Brain microvascular endothelial cell (primary cell): ENCODE measurements at regions not wholly inside any gene's neighbourhood (a gene's known extent, or its start where the extent isn't known, plus 50 kb on each side); places are given as distances from the start of the nearest gene placed in this dataset.
"Not testable (repeated sequence)": the region's sequence is repeated elsewhere in the genome, so short reads cannot be mapped to it uniquely, and the experiment has no call there.

Experiments
- DNase-seq: peaks from one replicate; pipeline ENCODE4 v3.0.0-alpha.2; 2020
- H3K27ac ChIP-seq: fragments of 250-450 bp; sonication (Bioruptor Pico); 2 replicates; pipeline ENCODE4 v1.5.1; 2020; ENCODE audit warnings: mild to moderate bottlenecking, moderate library complexity
- H3K27me3 ChIP-seq: fragments of 250-450 bp; sonication (Bioruptor Pico); replicated peaks from 2 replicates; pipeline ENCODE4 v1.5.1; 2020; ENCODE audit warnings: mild to moderate bottlenecking
- H3K36me3 ChIP-seq: fragments of 250-450 bp; sonication (Bioruptor Pico); replicated peaks from 2 replicates; pipeline ENCODE4 v1.5.1; 2020; ENCODE audit warnings: mild to moderate bottlenecking
- H3K4me3 ChIP-seq: 2 replicates; pipeline ENCODE4 v1.5.1; 2011; ENCODE audit warnings: low read depth, mild to moderate bottlenecking, control low read depth, low read length, moderate library complexity
- in situ Hi-C: cut with HindIII; loops from 2 replicates; pipeline ENCODE4 v1.10.0; 2017; ENCODE audit warnings: low sequenced_read_pairs, low pct_ligation_motif_present
- TF ChIP-seq, protein P1 (sequence below): IDR thresholded peaks from 2 replicates; pipeline ENCODE4 v1.5.1; 2011; ENCODE audit warnings: low read depth, mild to moderate bottlenecking, moderate library complexity, low read length, control low read depth, inconsistent platforms; ENCODE audit errors: missing control alignments

GRCh38 chrX:729583-730409 lies 99.2 kb downstream of the SHOX start:
- Histone ChIP-seq H3K27ac (no peak overlapping the region), H3K4me3 (no peak overlapping the region), H3K36me3 (no peaks in the 10 kb centered on the region), H3K27me3 (no peaks in the 10 kb centered on the region)
- TF ChIP-seq, protein P1, sequence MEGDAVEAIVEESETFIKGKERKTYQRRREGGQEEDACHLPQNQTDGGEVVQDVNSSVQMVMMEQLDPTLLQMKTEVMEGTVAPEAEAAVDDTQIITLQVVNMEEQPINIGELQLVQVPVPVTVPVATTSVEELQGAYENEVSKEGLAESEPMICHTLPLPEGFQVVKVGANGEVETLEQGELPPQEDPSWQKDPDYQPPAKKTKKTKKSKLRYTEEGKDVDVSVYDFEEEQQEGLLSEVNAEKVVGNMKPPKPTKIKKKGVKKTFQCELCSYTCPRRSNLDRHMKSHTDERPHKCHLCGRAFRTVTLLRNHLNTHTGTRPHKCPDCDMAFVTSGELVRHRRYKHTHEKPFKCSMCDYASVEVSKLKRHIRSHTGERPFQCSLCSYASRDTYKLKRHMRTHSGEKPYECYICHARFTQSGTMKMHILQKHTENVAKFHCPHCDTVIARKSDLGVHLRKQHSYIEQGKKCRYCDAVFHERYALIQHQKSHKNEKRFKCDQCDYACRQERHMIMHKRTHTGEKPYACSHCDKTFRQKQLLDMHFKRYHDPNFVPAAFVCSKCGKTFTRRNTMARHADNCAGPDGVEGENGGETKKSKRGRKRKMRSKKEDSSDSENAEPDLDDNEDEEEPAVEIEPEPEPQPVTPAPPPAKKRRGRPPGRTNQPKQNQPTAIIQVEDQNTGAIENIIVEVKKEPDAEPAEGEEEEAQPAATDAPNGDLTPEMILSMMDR: no peak
- DNase-seq: no peak
- in situ Hi-C loops: no loop called here

DNA sequence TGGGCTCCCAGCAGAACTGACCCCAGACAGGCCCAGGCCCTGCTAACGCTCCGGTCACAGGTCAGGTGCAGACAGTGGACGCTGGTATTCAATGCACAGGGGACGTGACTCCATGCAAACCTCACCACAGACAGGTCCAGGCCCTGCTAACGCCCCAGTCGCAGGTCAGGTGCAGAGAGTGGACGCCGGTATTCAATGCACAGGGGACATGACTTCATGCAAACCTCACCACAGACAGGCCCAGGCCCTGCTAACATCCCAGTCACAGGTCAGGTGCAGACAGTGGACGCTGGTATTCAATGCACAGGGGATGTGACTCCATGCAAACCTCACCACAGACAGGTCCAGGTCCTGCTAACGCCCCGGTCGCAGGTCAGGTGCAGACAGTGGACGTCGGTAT lies 98.5 kb downstream of the SHOX start:
- H3K27me3 ChIP-seq, DNase-seq, in situ Hi-C loops, H3K4me3 ChIP-seq, H3K27ac ChIP-seq, H3K36me3 ChIP-seq: not testable (repeated sequence)

DNA sequence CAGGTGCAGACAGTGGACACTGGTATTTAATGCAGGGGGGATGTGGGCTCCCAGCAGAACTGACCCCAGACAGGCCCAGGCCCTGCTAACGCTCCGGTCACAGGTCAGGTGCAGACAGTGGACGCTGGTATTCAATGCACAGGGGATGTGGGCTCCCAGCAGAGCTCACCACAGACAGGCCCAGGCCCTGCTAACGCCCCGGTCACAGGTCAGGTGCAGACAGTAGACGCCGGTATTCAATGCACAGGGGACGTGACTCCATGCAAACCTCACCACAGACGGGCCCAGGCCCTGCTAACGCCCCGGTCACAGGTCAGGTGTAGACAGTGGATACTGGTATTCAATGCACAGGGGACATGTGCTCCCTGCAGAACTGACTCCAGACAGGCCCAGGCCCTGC lies 98.0 kb downstream of the SHOX start:
- H3K27me3 ChIP-seq, in situ Hi-C loops, H3K36me3 ChIP-seq, DNase-seq, H3K4me3 ChIP-seq, H3K27ac ChIP-seq: not testable (repeated sequence)

GRCh38 chrX:727738-728621 lies 97.4 kb downstream of the SHOX start:
- Histone ChIP-seq H3K27me3 (no peaks in the 10 kb centered on the region), H3K27ac (no peak overlapping the region), H3K4me3 (no peak overlapping the region), H3K36me3 (no peaks in the 10 kb centered on the region)
- DNase-seq: no peak
- in situ Hi-C loops: no loop called here
- TF ChIP-seq, protein P1: peak; percentile 25

GRCh38 chrX:725971-726370 lies 95.4 kb downstream of the SHOX start:
- in situ Hi-C loops: no loop called here
- no peaks in the 10 kb centered on the region for H3K27me3 ChIP-seq
- H3K36me3 ChIP-seq: no peaks in the 10 kb centered on the region
- DNase-seq: no peak
- no peak overlapping the region for H3K4me3 ChIP-seq
- TF ChIP-seq, protein P1: no peak
- no peak overlapping the region for H3K27ac ChIP-seq

GRCh38 chrX:724256-724655 lies 93.7 kb downstream of the SHOX start:
- in situ Hi-C loops: no loop called here
- no peak for DNase-seq

More at GRCh38 chrX:724256-724655, 93.7 kb downstream of the SHOX start:
- H3K36me3 ChIP-seq: no peaks in the 10 kb centered on the region
- H3K4me3 ChIP-seq: no peak overlapping the region
- no peaks in the 10 kb centered on the region for H3K27me3 ChIP-seq
- no peak overlapping the region for H3K27ac ChIP-seq
- TF ChIP-seq, protein P1: no peak
